Activated T-cell treated with anti-CD3 and anti-CD28 coated beads, Interleukin-2, amount 50 U/mL, for 4 hours (primary cell): ENCODE measurements at regions not wholly inside any gene's neighbourhood (a gene's known extent, or its start where the extent isn't known, plus 50 kb on each side); places are given as distances from the start of the nearest gene placed in this dataset.

Source experiments
- ATAC-seq, 2 donors: fragments of 200-7000 bp; cut with Tn5 transposase; one replicate each; pipeline ENCODE4 v1.10.0; 2021
- DNase-seq: peaks from one replicate; pipeline ENCODE4 v3.0.0-alpha.2; 2020
- H3K27me3 Mint-ChIP-seq: one replicate; pipeline ENCODE4 v1.8.0; 2021; ENCODE audit warnings: low read depth, mixed read lengths
- H3K36me3 Mint-ChIP-seq: one replicate; pipeline ENCODE4 v1.8.0; 2022; ENCODE audit warnings: mixed read lengths; ENCODE audit not compliant: insufficient read depth
- H3K4me1 Mint-ChIP-seq: one replicate; pipeline ENCODE4 v1.8.0; 2021; ENCODE audit warnings: low read depth, mixed read lengths
- H3K4me3 Mint-ChIP-seq: one replicate; pipeline ENCODE4 v1.8.0; 2021; ENCODE audit warnings: mild to moderate bottlenecking, moderate library complexity, mixed read lengths
- H3K9me3 Mint-ChIP-seq: one replicate; pipeline ENCODE4 v1.8.0; 2021; ENCODE audit warnings: mixed read lengths

GRCh38 chr11:11742486-11742885 is 99.3 kb upstream of the USP47 start:
- Mint-ChIP-seq H3K4me3 (no peak overlapping the region), H3K4me1 (no peaks in the 10 kb centered on the region), H3K27me3 (peaks cover 35% of the 10 kb centered on the region), H3K9me3 (no peaks in the 10 kb centered on the region), H3K36me3 (no peaks in the 10 kb centered on the region)
- no peak for DNase-seq
- ATAC-seq: no peak

GRCh38 chr11:11740836-11741235 is 100.9 kb upstream of the USP47 start:
- ATAC-seq (no peak), DNase-seq (no peak)
- Mint-ChIP-seq H3K4me3 (no peak overlapping the region), H3K4me1 (no peaks in the 10 kb centered on the region), H3K27me3 (peaks cover 34% of the 10 kb centered on the region), H3K36me3 (no peaks in the 10 kb centered on the region), H3K9me3 (no peaks in the 10 kb centered on the region)

GRCh38 chr11:11740073-11740702 is 101.6 kb upstream of the USP47 start:
- Mint-ChIP-seq H3K9me3 (no peaks in the 10 kb centered on the region), H3K36me3 (no peaks in the 10 kb centered on the region), H3K27me3 (peaks cover 29% of the 10 kb centered on the region), H3K4me1 (no peaks in the 10 kb centered on the region), H3K4me3 (no peak overlapping the region)
- ATAC-seq (no peak), DNase-seq (no peak)

DNA sequence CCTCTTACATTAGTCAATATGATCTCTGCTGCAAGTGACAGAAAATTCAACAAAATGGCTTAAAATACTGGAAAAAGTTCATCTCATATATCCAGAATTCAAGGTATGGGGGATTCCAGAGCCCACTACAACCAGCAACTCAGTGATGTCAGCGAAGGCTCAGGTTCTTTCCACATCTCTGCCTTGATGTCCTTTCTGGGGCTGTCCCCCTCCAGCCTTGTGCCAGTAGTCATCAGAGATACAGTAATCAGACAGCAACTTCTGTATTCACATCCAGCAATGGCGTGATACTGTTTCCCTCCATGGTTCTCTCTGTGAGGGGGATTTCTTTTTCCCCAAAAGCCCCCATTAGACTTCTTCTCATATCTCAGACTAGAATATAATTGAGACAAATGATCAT is 103.4 kb upstream of the USP47 start:
- H3K27me3 Mint-ChIP-seq: peaks cover 25% of the 10 kb centered on the region
- no peaks in the 10 kb centered on the region for H3K36me3 Mint-ChIP-seq
- ATAC-seq (no peak), DNase-seq (no peak)
- H3K4me1 Mint-ChIP-seq: no peaks in the 10 kb centered on the region
- no peaks in the 10 kb centered on the region for H3K9me3 Mint-ChIP-seq
- no peak overlapping the region for H3K4me3 Mint-ChIP-seq

DNA sequence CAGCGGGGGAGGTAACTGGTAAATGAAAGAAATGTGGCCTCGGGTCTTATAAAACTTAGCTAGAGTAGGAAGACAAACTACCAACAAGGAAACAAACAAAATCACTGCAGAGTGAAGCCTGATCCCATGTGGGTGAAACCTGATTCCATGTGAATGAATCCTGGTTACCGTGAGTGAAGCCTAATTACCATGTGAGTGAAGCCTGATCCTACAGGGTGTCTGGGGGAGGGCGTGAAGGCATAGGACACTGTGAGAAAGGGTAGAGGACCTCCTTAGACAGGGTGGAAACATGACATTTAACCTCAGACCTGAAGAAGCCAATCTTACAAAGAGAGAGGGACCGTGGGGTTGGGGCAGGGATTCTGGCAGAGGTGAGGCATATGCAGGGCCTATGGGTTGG is 106.2 kb upstream of the USP47 start:
- peaks cover 19% of the 10 kb centered on the region for H3K27me3 Mint-ChIP-seq
- no peaks in the 10 kb centered on the region for H3K36me3 Mint-ChIP-seq
- no peak overlapping the region for H3K4me3 Mint-ChIP-seq
- DNase-seq: no peak
- no peaks in the 10 kb centered on the region for H3K9me3 Mint-ChIP-seq
- no peaks in the 10 kb centered on the region for H3K4me1 Mint-ChIP-seq
- ATAC-seq: no peak

DNA sequence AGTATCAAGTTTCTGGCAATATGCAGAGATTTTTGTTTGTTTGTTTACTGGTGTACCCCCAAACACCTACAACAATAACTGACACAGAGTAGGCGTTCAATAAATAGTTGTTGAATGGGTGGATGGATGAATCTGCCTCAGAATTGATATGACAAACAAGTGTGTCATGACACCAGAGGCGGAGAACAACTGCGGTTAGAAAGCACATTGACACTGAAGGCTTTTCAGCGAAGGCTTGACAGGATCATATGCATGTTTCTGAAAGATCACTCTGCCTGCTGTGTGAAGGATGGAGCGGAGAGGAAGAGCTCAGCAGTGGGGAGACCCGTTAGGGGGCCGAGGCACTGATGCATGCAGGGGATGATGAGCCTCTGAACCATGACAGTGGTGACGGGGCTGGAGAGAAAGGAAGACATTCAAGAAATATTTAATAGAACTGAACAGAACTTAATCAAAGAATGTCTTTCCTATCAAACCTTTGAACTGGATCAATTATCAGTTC is 108.5 kb upstream of the USP47 start:
- Mint-ChIP-seq H3K27me3 (peaks cover 11% of the 10 kb centered on the region), H3K9me3 (no peaks in the 10 kb centered on the region), H3K4me3 (no peak overlapping the region), H3K4me1 (no peaks in the 10 kb centered on the region), H3K36me3 (no peaks in the 10 kb centered on the region)
- ATAC-seq (no peak), DNase-seq (no peak)

GRCh38 chr11:11732116-11732515 is 109.7 kb upstream of the USP47 start:
- DNase-seq (no peak), ATAC-seq (no peak)
- Mint-ChIP-seq H3K4me1 (no peaks in the 10 kb centered on the region), H3K36me3 (no peaks in the 10 kb centered on the region), H3K4me3 (no peak overlapping the region), H3K9me3 (no peaks in the 10 kb centered on the region), H3K27me3 (peaks cover 8% of the 10 kb centered on the region)

- Mint-ChIP-seq H3K4me1 (no peaks in the 10 kb centered on the region), H3K27me3 (peaks cover 8% of the 10 kb centered on the region), H3K36me3 (no peaks in the 10 kb centered on the region), H3K4me3 (no peak overlapping the region), H3K9me3 (no peaks in the 10 kb centered on the region)
- DNase-seq (no peak), ATAC-seq (no peak)
These were observed 109.7 kb upstream of the GALNT18 start for GRCh38 chr11:11731311-11732083.

DNA sequence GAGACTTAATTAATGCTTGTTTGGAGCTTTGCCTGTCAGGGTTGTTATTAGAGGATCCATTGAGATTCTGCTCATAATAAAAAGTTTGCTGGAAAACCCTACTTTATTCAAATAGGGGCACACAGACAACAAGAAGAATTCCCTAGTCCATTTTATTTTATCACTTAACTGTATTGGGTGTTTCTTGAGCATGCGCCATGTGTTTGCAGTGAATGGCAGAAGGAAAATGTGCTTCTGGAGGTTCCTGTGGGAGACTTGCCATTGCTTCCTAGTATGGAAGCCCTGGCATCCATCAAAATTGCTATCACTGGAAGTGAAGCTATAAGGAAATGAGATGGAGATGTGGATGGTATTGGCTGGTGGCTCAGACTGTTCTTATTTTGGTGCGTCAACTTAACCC is 106.6 kb upstream of the GALNT18 start:
- no peak for ATAC-seq
- Mint-ChIP-seq H3K9me3 (no peaks in the 10 kb centered on the region), H3K36me3 (no peaks in the 10 kb centered on the region), H3K27me3 (peaks cover 17% of the 10 kb centered on the region), H3K4me1 (no peaks in the 10 kb centered on the region), H3K4me3 (no peak overlapping the region)
- no peak for DNase-seq

GRCh38 chr11:11725438-11725837 is 103.6 kb upstream of the GALNT18 start:
- no peak for ATAC-seq
- Mint-ChIP-seq H3K4me3 (no peak overlapping the region), H3K36me3 (no peaks in the 10 kb centered on the region), H3K9me3 (peaks cover 10% of the 10 kb centered on the region), H3K27me3 (peaks cover 14% of the 10 kb centered on the region), H3K4me1 (no peaks in the 10 kb centered on the region)
- DNase-seq: no peak

DNA sequence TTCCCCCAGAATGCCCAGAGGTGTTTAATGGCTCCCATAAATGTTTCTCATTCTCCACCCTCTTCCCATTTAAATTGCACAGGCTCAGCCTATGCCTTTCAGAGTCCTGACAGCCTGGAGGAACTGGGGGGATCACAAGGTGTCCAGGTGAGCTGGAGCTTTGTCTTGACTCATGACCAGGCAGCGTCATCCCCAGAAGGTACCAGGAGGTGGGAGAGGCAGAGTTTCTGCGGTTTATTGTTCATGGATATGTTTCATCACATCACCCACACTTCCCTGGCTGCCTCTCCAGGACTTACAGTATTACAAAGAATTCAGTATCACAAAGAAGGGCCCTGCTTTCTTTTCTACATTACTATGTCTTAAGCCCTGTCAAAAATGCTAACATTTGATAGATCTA is 103.2 kb upstream of the GALNT18 start:
- DNase-seq: no peak
- H3K9me3 Mint-ChIP-seq: peaks cover 10% of the 10 kb centered on the region
- no peaks in the 10 kb centered on the region for H3K36me3 Mint-ChIP-seq
- H3K27me3 Mint-ChIP-seq: peaks cover 14% of the 10 kb centered on the region
- H3K4me1 Mint-ChIP-seq: no peaks in the 10 kb centered on the region
- no peak overlapping the region for H3K4me3 Mint-ChIP-seq
- no peak for ATAC-seq

DNA sequence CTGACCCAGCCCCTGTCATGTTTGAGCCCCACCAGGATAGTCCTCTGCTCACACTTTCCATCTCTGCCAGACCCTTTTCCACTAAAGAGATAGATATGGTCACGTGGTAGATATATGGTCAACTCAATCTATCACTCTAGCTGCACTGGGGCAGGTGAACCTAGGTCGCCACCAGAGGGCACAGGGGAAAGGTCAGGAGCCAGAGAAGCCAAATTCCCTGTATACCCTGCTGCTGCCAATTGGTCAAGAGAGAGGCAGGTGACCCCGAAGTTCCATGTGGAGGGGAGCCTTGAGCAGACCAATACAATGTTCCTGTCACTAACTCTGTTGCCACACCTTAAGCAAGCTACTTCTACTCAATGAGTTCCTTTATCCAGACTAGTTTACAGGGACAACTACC is 101.1 kb upstream of the GALNT18 start:
- no peaks in the 10 kb centered on the region for H3K4me1 Mint-ChIP-seq
- no peak for DNase-seq
- H3K9me3 Mint-ChIP-seq: peaks cover 10% of the 10 kb centered on the region
- no peak overlapping the region for H3K4me3 Mint-ChIP-seq
- H3K36me3 Mint-ChIP-seq: no peaks in the 10 kb centered on the region
- ATAC-seq: no peak
- H3K27me3 Mint-ChIP-seq: peaks cover 23% of the 10 kb centered on the region

GRCh38 chr11:11722246-11722645 is 100.4 kb upstream of the GALNT18 start:
- no peaks in the 10 kb centered on the region for H3K4me1 Mint-ChIP-seq
- H3K36me3 Mint-ChIP-seq: no peaks in the 10 kb centered on the region
- peaks cover 10% of the 10 kb centered on the region for H3K9me3 Mint-ChIP-seq
- H3K27me3 Mint-ChIP-seq: peaks cover 23% of the 10 kb centered on the region
- DNase-seq (no peak), ATAC-seq (no peak)
- no peak overlapping the region for H3K4me3 Mint-ChIP-seq

DNA sequence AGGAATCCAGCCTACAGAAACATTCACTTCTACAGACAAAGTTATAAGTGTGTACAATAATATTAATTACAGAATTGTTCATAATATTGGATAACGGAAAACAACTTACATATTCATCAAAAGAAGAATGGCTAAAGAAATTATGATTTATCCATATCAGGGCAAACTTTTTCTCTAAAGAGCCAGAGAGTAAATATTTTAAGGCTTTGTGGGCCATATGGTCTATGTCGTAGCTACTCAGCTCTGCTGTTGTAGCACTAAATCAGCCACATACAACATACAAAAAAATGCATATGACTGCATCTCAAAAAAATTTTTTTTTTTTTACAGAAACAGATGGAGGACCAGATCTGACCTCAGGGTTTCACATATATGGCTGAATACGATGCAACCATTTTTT is 96.7 kb upstream of the GALNT18 start:
- DNase-seq: no peak
- Mint-ChIP-seq H3K27me3 (peaks cover 17% of the 10 kb centered on the region), H3K9me3 (peaks cover 20% of the 10 kb centered on the region), H3K4me1 (no peaks in the 10 kb centered on the region), H3K36me3 (no peaks in the 10 kb centered on the region), H3K4me3 (no peak overlapping the region)
- ATAC-seq: no peak

GRCh38 chr11:11717064-11717725 is 95.4 kb upstream of the GALNT18 start:
- peaks cover 17% of the 10 kb centered on the region for H3K27me3 Mint-ChIP-seq
- no peaks in the 10 kb centered on the region for H3K4me1 Mint-ChIP-seq
- ATAC-seq (no peak), DNase-seq (no peak)
- no peak overlapping the region for H3K4me3 Mint-ChIP-seq
- peaks cover 20% of the 10 kb centered on the region for H3K9me3 Mint-ChIP-seq
- H3K36me3 Mint-ChIP-seq: no peaks in the 10 kb centered on the region
